Activated naive CD8-positive, alpha-beta T cell treated with anti-CD3 and anti-CD28 coated beads, Interleukin-2, amount 10 ng/mL, durations not matched to agents 7 days and 5 days (primary cell): ENCODE measurements at regions not wholly inside any gene's neighbourhood (a gene's known extent, or its start where the extent isn't known, plus 50 kb on each side); places are given as distances from the start of the nearest gene placed in this dataset.
"Not testable (repeated sequence)": the region's sequence is repeated elsewhere in the genome, so short reads cannot be mapped to it uniquely, and the experiment has no call there.

Source experiments
- ATAC-seq: fragments of 150-1000 bp; cut with Tn5 transposase; one replicate; pipeline ENCODE4 v1.10.0; 2021; ENCODE audit warnings: low read depth, moderate library complexity
- POLR2A ChIA-PET: fragments of 350-600 bp; sonication (Branson Sonifier 250); formaldehyde crosslinking; loops from one replicate; lab custom pipeline; 2021; ENCODE audit warnings: antibody characterized with exemption; lab: Charles Lee
- DNase-seq: peaks from one replicate; pipeline ENCODE4 v3.0.0; 2021
- H3K27ac Mint-ChIP-seq: one replicate; pipeline ENCODE4 v1.8.0; 2022; ENCODE audit warnings: mild to moderate bottlenecking, mixed read lengths
- H3K27me3 Mint-ChIP-seq: one replicate; pipeline ENCODE4 v1.8.0; 2022; ENCODE audit warnings: mild to moderate bottlenecking, moderate library complexity, mixed read lengths
- H3K36me3 Mint-ChIP-seq: one replicate; pipeline ENCODE4 v1.8.0; 2021; ENCODE audit warnings: mild to moderate bottlenecking, mixed read lengths
- H3K4me1 Mint-ChIP-seq: one replicate; pipeline ENCODE4 v1.8.0; 2021; ENCODE audit warnings: mixed read lengths
- H3K4me3 Mint-ChIP-seq: one replicate; pipeline ENCODE4 v1.8.0; 2022; ENCODE audit warnings: mild to moderate bottlenecking, moderate library complexity, mixed read lengths
- H3K9me3 Mint-ChIP-seq: one replicate; pipeline ENCODE4 v1.8.0; 2021; ENCODE audit warnings: mixed read lengths

GRCh38 chr1:30001011-30001731, 722.2 kb downstream of the MATN1 start:
- peaks cover 4% of the 10 kb centered on the region for H3K27me3 Mint-ChIP-seq

GRCh38 chr1:30000266-30000665, 723.1 kb downstream of the MATN1 start:
- no peaks in the 10 kb centered on the region for H3K4me1 Mint-ChIP-seq
- no peak overlapping the region for H3K4me3 Mint-ChIP-seq
- POLR2A ChIA-PET, result no interaction called here
- DNase-seq (no peak), ATAC-seq (no peak)
- no peaks in the 10 kb centered on the region for H3K36me3 Mint-ChIP-seq
- H3K27me3 Mint-ChIP-seq, result no peaks in the 10 kb centered on the region
- H3K9me3 Mint-ChIP-seq, result no peaks in the 10 kb centered on the region
- no peak overlapping the region for H3K27ac Mint-ChIP-seq

More at GRCh38 chr1:30001011-30001731, 722.2 kb downstream of the MATN1 start:
- Mint-ChIP-seq H3K27ac (no peak overlapping the region), H3K4me3 (no peak overlapping the region), H3K9me3 (no peaks in the 10 kb centered on the region), H3K4me1 (no peaks in the 10 kb centered on the region), H3K36me3 (no peaks in the 10 kb centered on the region)
- DNase-seq (no peak), ATAC-seq (no peak)
- POLR2A ChIA-PET, result no interaction called here

- POLR2A ChIA-PET, result no interaction called here
Observed at GRCh38 chr1:29999595-29999994, 723.8 kb downstream of the MATN1 start.

GRCh38 chr1:29998686-29999085, 724.7 kb downstream of the MATN1 start:
- Mint-ChIP-seq H3K36me3 (no peaks in the 10 kb centered on the region), H3K9me3 (peaks cover 3% of the 10 kb centered on the region), H3K4me1 (no peaks in the 10 kb centered on the region), H3K27me3 (no peaks in the 10 kb centered on the region), H3K27ac (no peak overlapping the region), H3K4me3 (no peak overlapping the region)
- POLR2A ChIA-PET, result no interaction called here
- ATAC-seq, result no peak
- no peak for DNase-seq

More at GRCh38 chr1:29999595-29999994, 723.8 kb downstream of the MATN1 start:
- Mint-ChIP-seq H3K9me3 (peaks cover 3% of the 10 kb centered on the region), H3K4me3 (no peak overlapping the region), H3K27me3 (no peaks in the 10 kb centered on the region), H3K27ac (no peak overlapping the region), H3K36me3 (no peaks in the 10 kb centered on the region), H3K4me1 (no peaks in the 10 kb centered on the region)
- ATAC-seq (no peak), DNase-seq (no peak)

- POLR2A ChIA-PET, H3K4me3 Mint-ChIP-seq, H3K27me3 Mint-ChIP-seq, H3K9me3 Mint-ChIP-seq, ATAC-seq, H3K27ac Mint-ChIP-seq, H3K36me3 Mint-ChIP-seq, DNase-seq, H3K4me1 Mint-ChIP-seq: not testable (repeated sequence)
Observed at GRCh38 chr1:29997818-29998217, 725.6 kb downstream of the MATN1 start.

- no peak overlapping the region for H3K27ac Mint-ChIP-seq
- H3K4me1 Mint-ChIP-seq, result no peaks in the 10 kb centered on the region
- ATAC-seq (no peak), DNase-seq (no peak)
- no peaks in the 10 kb centered on the region for H3K36me3 Mint-ChIP-seq
- H3K4me3 Mint-ChIP-seq, result no peak overlapping the region
- POLR2A ChIA-PET, result no interaction called here
- no peaks in the 10 kb centered on the region for H3K27me3 Mint-ChIP-seq
- peaks cover 10% of the 10 kb centered on the region for H3K9me3 Mint-ChIP-seq
Observed at GRCh38 chr1:29993950-29994349, 729.4 kb downstream of the MATN1 start.

- Mint-ChIP-seq H3K27me3 (no peaks in the 10 kb centered on the region), H3K36me3 (no peaks in the 10 kb centered on the region), H3K4me3 (no peak overlapping the region), H3K27ac (no peak overlapping the region), H3K4me1 (no peaks in the 10 kb centered on the region), H3K9me3 (peaks cover 10% of the 10 kb centered on the region)
- no peak for ATAC-seq
- POLR2A ChIA-PET, result no interaction called here
- no peak for DNase-seq
Observed at GRCh38 chr1:29991815-29992214, 731.6 kb downstream of the MATN1 start.

GRCh38 chr1:29991025-29991424, 732.4 kb downstream of the MATN1 start:
- H3K4me1 Mint-ChIP-seq, result no peaks in the 10 kb centered on the region
- ATAC-seq, result no peak

GRCh38 chr1:29990304-29990703, 733.1 kb downstream of the MATN1 start:
- H3K27ac Mint-ChIP-seq, result no peak overlapping the region
- H3K27me3 Mint-ChIP-seq, result no peaks in the 10 kb centered on the region
- POLR2A ChIA-PET, result no interaction called here
- peaks cover 10% of the 10 kb centered on the region for H3K9me3 Mint-ChIP-seq
- no peak overlapping the region for H3K4me3 Mint-ChIP-seq
- DNase-seq, result no peak
- ATAC-seq, result no peak
- no peaks in the 10 kb centered on the region for H3K36me3 Mint-ChIP-seq
- H3K4me1 Mint-ChIP-seq, result no peaks in the 10 kb centered on the region

More at GRCh38 chr1:29991025-29991424, 732.4 kb downstream of the MATN1 start:
- Mint-ChIP-seq H3K9me3 (peaks cover 10% of the 10 kb centered on the region), H3K27me3 (no peaks in the 10 kb centered on the region), H3K36me3 (no peaks in the 10 kb centered on the region), H3K27ac (no peak overlapping the region), H3K4me3 (no peak overlapping the region)
- POLR2A ChIA-PET, result no interaction called here
- DNase-seq, result no peak

- H3K27me3 Mint-ChIP-seq, result no peaks in the 10 kb centered on the region
- H3K27ac Mint-ChIP-seq, result no peak overlapping the region
Observed at GRCh38 chr1:29986986-29987385, 736.4 kb downstream of the MATN1 start.

GRCh38 chr1:29985606-29985945, 737.8 kb downstream of the MATN1 start:
- Mint-ChIP-seq H3K36me3 (no peaks in the 10 kb centered on the region), H3K27me3 (no peaks in the 10 kb centered on the region), H3K4me1 (no peaks in the 10 kb centered on the region), H3K9me3 (peaks cover under 1% of the 10 kb centered on the region), H3K27ac (no peak overlapping the region), H3K4me3 (no peak overlapping the region)
- POLR2A ChIA-PET, result no interaction called here
- no peak for ATAC-seq
- DNase-seq, result no peak

More at GRCh38 chr1:29986986-29987385, 736.4 kb downstream of the MATN1 start:
- ATAC-seq (no peak), DNase-seq (no peak)
- Mint-ChIP-seq H3K4me1 (no peaks in the 10 kb centered on the region), H3K36me3 (no peaks in the 10 kb centered on the region), H3K9me3 (peaks cover 1% of the 10 kb centered on the region), H3K4me3 (no peak overlapping the region)
- POLR2A ChIA-PET, result no interaction called here

GRCh38 chr1:29984862-29985605, 738.4 kb downstream of the MATN1 start:
- no peak for DNase-seq
- Mint-ChIP-seq H3K4me3 (no peak overlapping the region), H3K27me3 (no peaks in the 10 kb centered on the region), H3K9me3 (no peaks in the 10 kb centered on the region), H3K4me1 (no peaks in the 10 kb centered on the region), H3K27ac (no peak overlapping the region), H3K36me3 (no peaks in the 10 kb centered on the region)
- POLR2A ChIA-PET, result no interaction called here
- no peak for ATAC-seq

- Mint-ChIP-seq H3K36me3 (no peaks in the 10 kb centered on the region), H3K4me1 (no peaks in the 10 kb centered on the region), H3K4me3 (no peak overlapping the region), H3K27ac (no peak overlapping the region), H3K27me3 (no peaks in the 10 kb centered on the region), H3K9me3 (no peaks in the 10 kb centered on the region)
- POLR2A ChIA-PET, result no interaction called here
- ATAC-seq (no peak), DNase-seq (no peak)
Observed at GRCh38 chr1:29984166-29984861, 739.1 kb downstream of the MATN1 start.
